GM12865 (cell line): ENCODE measurements at regions not wholly inside any gene's neighbourhood (a gene's known extent, or its start where the extent isn't known, plus 50 kb on each side); places are given as distances from the start of the nearest gene placed in this dataset.

Experiments
- DNase-seq: peaks from one replicate; pipeline ENCODE4 v3.0.0; 2010; ENCODE audit warnings: low read depth
- H3K4me3 ChIP-seq: 2 replicates; pipeline ENCODE4 v1.5.1; 2011; ENCODE audit warnings: mild to moderate bottlenecking, low read depth, low read length, control low read depth
- CTCF ChIP-seq: IDR thresholded peaks from 2 replicates; pipeline ENCODE4 v1.5.1; 2011; ENCODE audit warnings: low read length, control low read depth, low read depth, inconsistent platforms; ENCODE audit not compliant: insufficient read depth; ENCODE audit errors: missing control alignments

GRCh38 chr10:105494944-105495343 lies 853.9 kb downstream of the SORCS3 start:
- no peak overlapping the region for H3K4me3 ChIP-seq
- DNase-seq, result no peak
- no peak for TF ChIP-seq CTCF

GRCh38 chr10:105494303-105494702 lies 853.2 kb downstream of the SORCS3 start:
- TF ChIP-seq CTCF, result no peak
- no peak overlapping the region for H3K4me3 ChIP-seq
- no peak for DNase-seq

GRCh38 chr10:105473170-105473569 lies 832.1 kb downstream of the SORCS3 start:
- no peak for DNase-seq
- no peak for TF ChIP-seq CTCF
- no peak overlapping the region for H3K4me3 ChIP-seq

GRCh38 chr10:105468759-105469158 lies 827.7 kb downstream of the SORCS3 start:
- TF ChIP-seq CTCF, result no peak
- H3K4me3 ChIP-seq, result no peak overlapping the region
- DNase-seq, result no peak

- DNase-seq, result no peak
- no peak overlapping the region for H3K4me3 ChIP-seq
- no peak for TF ChIP-seq CTCF
Measured at GRCh38 chr10:105466521-105466920, 825.4 kb downstream of the SORCS3 start.

- no peak for DNase-seq
- TF ChIP-seq CTCF, result no peak
- no peak overlapping the region for H3K4me3 ChIP-seq
Measured at GRCh38 chr10:105434970-105435369, 793.9 kb downstream of the SORCS3 start.

GRCh38 chr10:105413997-105414396 lies 772.9 kb downstream of the SORCS3 start:
- H3K4me3 ChIP-seq, result no peak overlapping the region
- DNase-seq, result no peak
- TF ChIP-seq CTCF, result no peak
